HG03565 (cell line): ENCODE measurements at regions not wholly inside any gene's neighbourhood (a gene's known extent, or its start where the extent isn't known, plus 50 kb on each side); places are given as distances from the start of the nearest gene placed in this dataset.

Experiments used
- ATAC-seq: cut with Tn5 transposase; IDR thresholded peaks from one replicate; pipeline ENCODE4 v1.9.1; 2021; ENCODE audit warnings: mild to moderate bottlenecking, moderate library complexity; ENCODE audit not compliant: unreplicated experiment

DNA sequence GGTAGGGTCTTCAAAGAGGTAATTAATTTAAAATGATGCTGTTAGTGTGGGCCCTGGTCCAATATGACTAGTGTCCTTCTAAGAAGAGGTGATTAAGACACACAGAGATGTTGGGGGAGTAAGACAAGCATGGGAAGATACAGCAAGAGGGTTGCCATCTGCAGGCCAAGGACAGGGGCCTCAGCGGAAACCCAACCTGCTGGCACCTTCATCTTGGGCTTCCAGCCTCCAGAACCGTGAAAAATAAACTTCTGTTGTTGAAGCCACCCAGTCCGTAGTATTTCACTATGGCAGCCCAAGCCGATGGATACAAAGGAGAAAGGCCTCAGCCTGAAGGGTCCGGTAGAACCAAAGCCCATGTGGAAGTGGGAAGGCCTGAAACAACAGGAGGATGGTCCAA lies 161.7 kb upstream of the UBE2E1 start:
- ATAC-seq = no peak

DNA sequence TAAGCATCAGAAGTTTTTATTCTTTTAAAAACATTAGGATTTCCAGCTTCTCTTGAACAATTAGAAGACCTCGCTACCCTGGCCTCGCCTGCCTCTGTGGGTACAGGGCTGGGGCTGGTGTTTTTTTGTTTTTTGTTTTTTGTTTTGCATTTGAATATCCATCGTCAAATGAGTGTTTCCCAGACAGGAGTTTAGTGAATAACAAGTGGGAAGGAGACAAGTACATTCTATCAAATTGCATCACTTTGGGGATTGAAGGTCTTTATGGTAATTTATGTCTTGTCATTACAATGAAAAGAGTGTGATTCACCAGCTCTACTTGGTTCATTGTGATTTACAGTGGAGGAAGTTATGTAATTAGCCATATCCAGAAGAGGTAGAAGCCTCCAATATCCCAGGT lies 161.1 kb upstream of the UBE2E1 start:
- no peak for ATAC-seq

DNA sequence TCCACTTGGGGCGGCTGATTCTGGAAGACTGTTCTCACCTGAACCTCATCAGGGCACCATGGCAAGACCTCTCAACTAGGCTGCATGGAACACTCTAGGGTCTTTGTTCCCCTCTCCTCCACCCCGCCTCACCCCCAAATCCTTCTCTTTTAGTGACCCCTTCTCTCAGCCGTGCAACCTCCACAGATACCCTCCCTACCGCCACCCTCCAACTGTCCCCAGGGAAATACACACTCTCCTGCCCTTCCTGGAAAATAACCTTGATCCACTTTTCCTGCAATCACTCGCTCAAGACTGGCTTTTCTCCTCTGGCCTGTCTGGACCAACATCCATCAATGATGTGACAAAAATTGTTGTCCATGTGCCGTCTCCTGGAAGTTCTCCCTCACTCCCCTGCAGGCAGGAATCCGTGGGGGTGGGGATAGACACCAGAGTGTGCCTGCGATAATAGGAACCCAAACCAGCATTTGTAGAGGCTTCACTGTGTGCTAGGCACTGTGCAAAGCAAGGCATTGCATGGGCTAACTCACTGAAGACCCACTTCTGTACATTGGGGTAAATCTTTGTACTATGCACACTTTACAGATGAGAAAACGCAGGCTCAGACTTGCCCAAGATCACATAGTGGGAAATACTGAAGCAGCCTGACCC lies 160.1 kb upstream of the UBE2E1 start:
- no peak for ATAC-seq

DNA sequence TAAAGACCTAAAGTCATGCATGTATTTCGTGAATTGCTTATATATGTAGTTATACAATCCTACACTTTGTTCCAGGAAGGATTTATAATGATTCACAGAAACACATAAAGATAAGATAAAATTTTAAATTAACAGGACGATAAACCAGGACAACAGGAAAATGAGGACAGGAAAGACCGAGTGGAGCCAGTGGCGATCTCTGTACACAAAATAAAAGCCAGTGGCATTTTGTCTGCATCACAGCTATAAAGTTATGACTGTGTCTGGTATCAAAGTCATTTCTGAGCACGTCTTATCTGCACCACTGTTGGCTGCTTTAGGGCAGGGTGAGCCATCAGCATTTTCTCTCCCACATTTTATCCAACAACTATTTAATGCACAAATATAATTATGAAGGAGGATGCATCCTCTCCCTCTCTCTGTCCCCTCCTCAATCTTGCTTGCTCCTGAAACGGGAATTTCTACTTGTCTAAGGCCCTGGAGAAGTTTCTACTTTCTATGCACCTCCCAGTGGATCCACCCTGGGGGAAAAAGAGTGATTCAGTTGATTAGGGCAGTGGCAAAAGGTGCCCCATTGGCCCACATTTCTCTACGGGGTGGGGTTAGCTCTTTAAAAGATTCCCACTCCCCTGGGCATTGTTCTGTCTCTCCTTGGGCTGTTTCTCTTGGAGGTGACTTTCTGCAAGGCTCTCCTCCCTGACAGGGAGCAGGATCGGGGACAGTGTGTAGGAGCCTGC lies 159.4 kb upstream of the UBE2E1 start:
- ATAC-seq = no peak

- ATAC-seq = no peak
Observed at GRCh38 chr3:23647706-23648258, 158.0 kb upstream of the UBE2E1 start.

DNA sequence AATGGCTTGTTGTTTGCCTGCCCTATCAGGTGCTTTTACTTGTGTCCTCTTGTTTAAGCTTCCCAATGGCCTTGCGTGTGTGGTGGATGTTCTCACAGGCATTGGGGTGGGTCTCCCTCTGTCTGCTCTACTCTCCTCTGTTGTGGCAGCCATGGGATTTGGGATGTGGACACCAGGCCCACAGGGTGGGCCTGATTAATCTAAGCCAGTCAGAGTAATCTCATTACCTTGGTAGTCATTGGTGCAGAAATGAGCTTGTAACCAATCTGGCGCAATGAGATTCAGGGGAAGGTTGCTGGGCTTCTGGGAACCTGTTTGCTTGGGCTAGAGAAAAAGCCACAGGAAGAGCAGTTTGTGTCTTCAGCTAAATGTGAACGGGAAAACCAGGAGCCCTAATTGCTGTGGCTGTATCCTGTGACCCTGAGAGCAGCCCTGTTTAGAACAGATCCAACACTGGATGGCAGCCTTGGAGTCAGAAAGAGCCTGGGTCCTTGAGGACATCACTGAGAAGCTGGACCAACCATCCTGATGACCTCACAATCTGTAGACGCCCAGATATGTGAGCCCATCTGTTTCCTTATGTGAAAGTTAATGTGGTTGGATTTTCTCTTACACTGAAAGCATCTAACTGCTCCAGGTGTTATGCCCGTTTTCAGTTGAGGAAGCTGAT lies 157.3 kb upstream of the UBE2E1 start:
- no peak for ATAC-seq

DNA sequence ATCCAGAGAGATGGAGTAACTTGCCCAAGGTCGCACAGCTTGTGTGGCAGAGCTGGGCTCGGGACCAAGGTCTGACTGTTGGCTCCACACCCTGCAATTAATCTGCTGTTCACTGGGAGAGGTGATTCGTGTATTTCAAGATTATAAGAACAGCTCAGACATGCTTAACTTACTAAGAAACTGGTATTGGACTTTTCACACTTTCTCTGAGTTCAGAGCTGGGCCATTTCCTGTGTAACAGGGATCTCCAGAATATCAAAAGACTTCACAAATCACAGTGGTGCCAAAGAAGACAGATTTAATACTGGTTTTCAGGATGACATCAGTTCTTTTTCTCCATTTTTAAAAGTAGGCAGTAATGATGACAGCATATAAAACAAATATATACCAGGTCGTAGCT lies 156.8 kb upstream of the UBE2E1 start:
- ATAC-seq = no peak

DNA sequence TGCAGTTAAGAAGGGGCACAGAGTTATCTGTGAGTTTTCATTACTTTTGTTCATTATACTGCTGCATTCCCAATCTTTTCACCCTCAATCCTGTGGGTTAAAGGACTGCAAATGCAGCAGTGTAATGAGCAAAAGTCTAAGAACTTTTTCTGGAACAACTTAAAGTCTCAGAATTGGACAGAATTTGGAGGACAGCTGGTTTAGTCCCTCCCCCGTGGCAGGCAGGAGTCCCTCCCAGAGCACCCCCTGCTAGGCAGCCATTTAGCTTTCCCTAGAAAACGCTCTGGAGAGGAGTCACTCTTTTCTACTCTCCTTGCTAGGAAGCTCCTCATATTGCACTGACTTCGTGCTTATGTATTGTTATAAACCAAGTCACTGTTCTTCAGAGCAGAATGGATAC lies 156.3 kb upstream of the UBE2E1 start:
- ATAC-seq = no peak

DNA sequence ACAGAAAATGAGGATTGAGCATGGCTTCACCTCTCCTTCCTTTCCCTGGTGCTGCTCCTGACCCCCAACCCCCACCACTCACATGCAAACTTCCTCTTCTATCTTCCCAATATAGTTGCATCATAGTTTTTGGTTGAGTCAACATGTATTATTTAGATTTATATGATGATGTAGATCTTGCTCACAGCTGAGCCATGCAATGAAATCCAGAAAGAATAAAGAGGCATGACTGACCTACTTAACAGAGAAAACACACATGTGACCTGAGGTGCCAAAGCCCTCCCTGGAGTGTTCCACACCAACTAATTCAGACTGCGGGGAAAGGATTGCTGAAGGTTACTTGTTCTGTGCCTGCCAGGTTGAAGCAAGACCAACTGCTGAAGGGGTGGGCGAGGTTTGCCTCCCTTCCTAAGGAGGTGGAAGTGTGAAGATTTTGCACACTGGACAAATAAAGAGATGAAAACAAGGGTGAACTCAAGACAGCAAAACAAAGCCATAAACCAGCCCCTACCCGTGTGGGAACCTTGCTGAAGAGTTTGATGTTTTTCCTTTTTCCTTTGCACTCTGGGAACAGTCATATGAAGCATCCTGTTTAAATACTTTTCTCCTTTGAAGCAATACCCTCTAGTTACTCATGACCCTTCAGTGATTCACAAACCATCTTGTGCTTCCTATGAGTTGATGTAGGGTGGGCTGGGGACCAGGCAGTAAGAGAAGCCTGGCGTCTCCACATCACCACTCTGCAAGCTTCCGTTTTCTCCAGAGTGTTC lies 155.2 kb upstream of the UBE2E1 start:
- ATAC-seq = no peak

DNA sequence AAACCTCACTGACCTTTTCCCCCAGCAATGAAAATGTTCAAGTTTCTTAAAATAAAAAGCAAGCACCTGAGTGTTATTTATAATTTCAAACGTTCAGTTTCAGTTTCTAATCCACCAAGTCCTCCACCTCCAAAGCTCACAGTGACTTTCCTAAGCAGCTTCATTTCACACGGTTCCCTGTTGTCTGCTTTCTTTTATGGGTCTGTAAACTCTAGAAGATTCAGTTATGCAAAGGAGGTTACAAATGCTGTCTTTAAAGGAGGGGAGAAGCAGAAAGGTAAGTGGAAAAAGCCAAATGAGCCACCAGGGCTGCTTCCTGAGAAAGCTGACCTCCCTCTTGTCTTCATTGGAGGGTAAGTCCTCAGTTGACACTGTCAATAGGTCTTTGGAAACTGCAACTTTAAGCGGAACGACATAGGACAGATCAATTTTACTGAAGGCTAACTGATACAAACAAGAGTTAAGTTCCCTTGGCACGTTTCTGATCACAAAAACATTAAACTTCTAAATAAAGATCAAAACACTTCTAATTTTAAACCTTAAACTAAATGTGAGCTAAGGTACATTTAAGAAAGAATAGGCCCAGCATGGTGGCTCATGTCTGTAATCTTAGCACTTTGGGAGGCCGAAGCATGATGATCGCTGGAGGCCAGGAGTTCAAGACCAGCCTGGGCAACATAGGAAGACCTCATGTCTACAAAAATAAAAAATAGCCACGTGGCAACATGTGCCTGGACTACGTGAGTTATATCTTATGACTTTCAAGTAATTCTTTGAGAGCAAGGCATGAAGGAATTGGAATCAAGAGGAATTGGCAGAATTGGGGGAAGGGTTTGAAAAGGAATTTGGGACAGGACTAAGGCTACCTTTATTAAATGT lies 151.9 kb upstream of the UBE2E1 start:
- ATAC-seq = peak; percentile 92

GRCh38 chr3:23654571-23654970 lies 151.2 kb upstream of the UBE2E1 start:
- peak; percentile 23 for ATAC-seq

GRCh38 chr3:23655749-23656148 lies 150.0 kb upstream of the UBE2E1 start:
- ATAC-seq = no peak

GRCh38 chr3:23656199-23656598 lies 149.6 kb upstream of the UBE2E1 start:
- no peak for ATAC-seq

GRCh38 chr3:23656821-23657220 lies 148.9 kb upstream of the UBE2E1 start:
- ATAC-seq = no peak

DNA sequence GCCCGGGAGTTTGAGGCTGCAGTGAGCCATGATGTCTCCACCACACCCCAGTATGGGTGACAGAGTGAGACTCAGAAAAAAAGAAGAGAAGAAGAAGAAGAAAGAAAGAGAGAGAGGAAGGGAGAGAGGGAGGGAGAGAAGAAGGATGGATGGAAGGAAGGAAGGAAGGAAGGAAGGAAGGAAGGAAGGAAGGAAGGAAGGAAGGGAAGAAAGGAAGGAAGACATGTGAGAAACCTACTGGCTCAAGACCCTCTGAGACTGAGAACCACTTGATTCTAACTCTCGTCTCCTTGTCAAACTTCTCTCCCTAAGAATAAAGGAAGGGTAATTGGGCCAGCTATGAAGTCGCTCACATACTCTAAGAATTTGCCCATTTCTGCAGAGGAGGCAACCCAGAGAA lies 148.1 kb upstream of the UBE2E1 start:
- no peak for ATAC-seq

DNA sequence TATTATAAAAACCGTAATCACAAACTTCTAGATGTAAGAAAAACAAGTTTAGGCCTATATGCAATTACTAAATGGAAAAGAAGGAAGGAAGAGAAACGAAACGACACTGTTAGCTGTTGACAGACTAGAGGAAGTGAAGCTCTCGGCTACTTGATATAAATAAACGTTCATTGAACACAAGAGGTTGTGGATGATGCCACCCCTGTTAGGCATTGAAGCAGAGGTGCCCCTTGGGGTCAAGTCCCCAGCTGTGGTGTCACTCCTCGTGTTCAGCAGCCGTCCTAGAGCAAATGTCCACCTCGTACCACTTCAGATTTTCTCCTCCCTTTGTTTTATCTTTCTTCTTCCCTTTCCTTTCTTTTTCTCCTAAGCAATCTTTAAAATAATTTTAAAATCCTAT lies 146.5 kb upstream of the UBE2E1 start:
- ATAC-seq = peak; percentile 49

DNA sequence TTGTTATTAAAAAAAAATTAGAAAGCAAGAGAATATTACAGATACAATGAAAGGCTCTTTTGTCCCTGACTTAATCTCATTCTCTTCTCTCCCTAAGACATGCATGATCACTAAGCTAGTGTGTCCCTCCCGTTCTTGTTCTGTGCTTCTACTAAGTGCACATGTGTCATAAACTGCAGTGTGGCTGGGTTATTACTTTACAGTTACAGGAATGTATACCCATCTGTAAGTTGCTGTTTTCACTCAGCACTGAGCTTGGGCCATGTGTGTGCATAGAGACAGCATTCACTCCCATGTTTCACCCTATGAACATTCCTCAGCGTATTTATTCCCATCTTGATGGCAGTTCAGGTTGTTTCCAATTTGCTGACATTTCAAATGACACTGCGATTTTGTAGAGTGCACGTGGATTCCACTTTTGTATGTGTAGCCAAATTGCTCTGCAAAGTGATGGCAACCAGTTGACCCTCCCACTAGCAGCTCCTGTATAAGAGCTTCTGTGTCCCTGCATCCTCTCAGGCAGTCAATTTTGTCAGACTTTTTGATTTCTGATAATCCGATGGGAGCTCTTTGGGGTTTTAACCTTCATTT lies 145.8 kb upstream of the UBE2E1 start:
- ATAC-seq = no peak

GRCh38 chr3:23662079-23662617 lies 143.6 kb upstream of the UBE2E1 start:
- ATAC-seq = no peak

DNA sequence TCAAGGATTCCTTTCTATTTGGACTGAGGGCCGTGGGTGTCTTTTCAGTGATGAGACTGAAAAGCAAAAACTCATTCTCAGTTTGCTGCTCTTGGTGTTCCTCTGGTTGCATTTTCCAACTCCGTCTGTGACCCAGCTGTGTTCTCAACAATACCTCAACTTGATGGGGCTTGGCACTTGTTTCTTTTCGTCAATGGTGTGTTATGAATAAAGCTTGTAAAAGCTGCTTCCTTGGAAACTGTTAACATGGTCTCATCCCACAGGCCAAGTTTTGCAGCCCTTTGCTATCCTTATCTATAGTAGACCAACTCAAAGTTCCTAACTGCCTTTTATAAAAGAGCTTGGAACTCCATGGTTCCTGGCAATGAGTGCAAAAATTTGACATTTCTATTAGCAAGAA lies 142.5 kb upstream of the UBE2E1 start:
- ATAC-seq = no peak
